ENCODE measurements at regions not wholly inside any gene's neighbourhood (a gene's known extent, or its start where the extent isn't known, plus 50 kb on each side); places are given as distances from the start of the nearest gene placed in this dataset.

DNA sequence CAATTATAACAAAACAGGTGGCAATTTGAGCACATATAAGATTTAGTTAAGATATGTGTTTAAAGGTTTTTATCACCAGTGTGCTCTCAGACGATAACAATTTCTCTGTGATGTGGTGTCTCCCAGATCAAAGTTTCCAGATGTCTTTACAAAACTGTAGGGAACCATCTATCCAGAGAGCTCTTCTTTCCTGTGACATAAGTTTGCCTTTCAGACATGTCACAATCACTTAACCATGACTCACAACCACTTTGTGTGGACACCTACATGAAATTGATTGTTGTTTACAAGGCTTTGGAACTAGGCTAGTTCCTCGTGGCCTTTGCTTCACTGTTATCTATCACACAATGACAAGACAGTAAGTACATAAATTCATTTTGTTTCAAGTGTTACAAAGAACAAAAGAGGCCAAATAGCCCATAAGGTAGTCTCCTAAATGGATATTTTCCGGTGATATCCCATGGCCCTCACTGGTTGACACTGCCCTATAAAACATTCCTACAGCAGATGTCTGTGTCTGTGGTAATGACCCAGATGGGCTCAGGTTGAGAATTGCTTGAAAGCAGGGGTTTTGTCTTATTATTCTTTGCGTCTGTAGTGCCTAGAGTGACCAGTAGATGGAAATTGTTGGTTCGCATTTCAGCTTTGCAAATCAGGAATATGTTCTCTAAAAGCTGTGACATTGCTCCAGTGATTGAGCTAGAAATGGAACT lies 297.8 kb upstream of the FAM241A start:
- H3K4me2 ChIP-seq, result no peak overlapping the region

DNA sequence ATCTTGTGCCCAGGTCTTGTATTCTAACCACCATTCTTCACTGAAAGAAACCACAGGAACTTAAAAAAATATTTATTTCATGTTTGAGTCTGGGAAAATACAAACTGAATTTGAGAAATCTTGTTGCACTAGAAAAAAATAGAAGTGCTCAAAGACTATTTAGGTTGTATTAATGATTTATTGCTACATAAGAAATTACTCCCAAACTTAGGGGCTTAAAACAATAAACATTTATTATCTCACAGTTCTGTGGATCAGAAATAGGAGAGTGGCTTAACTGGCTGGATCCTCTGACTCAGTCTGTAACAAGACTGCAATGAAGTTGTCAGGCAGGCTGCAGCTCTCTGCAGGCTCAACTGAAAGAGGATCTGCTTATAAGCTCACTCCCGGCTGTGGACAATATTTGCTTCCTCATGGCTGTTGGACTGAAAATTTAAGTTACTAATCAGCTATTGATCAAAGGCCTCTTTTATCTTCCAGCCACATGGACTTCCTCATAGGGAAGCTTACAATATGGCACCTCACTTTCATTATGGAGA lies 295.4 kb upstream of the FAM241A start:
- TF ChIP-seq KDM5A (IDR thresholded peaks at IDR 0.05) (no peak), EHF (CRISPR knock-in tag; IDR thresholded peaks at IDR 0.05) (no peak), RFX5 (IDR thresholded peaks at IDR 0.05) (no peak), RAD21 (conservative IDR thresholded peaks at IDR 0.05 in 1 of 2, IDR thresholded peaks at IDR 0.05 in 1 of 2) (no peak), ZC3H11A (IDR thresholded peaks at IDR 0.05) (no peak)
- TF ChIP-seq, protein P1, sequence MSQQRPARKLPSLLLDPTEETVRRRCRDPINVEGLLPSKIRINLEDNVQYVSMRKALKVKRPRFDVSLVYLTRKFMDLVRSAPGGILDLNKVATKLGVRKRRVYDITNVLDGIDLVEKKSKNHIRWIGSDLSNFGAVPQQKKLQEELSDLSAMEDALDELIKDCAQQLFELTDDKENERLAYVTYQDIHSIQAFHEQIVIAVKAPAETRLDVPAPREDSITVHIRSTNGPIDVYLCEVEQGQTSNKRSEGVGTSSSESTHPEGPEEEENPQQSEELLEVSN (IDR thresholded peaks at IDR 0.05; ENCODE audit: borderline replicate concordance, low read depth), result no peak
- TF ChIP-seq, protein P2, sequence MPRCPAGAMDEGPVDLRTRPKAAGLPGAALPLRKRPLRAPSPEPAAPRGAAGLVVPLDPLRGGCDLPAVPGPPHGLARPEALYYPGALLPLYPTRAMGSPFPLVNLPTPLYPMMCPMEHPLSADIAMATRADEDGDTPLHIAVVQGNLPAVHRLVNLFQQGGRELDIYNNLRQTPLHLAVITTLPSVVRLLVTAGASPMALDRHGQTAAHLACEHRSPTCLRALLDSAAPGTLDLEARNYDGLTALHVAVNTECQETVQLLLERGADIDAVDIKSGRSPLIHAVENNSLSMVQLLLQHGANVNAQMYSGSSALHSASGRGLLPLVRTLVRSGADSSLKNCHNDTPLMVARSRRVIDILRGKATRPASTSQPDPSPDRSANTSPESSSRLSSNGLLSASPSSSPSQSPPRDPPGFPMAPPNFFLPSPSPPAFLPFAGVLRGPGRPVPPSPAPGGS (IDR thresholded peaks at IDR 0.05), result no peak
- no peak overlapping the region for H3K27ac ChIP-seq
- H3K4me1 ChIP-seq, result no peaks in the 10 kb centered on the region
- WGBS (ENCODE audit: missing lambda C conversion rate), result 13% methylated on average over 1 of the region's 1 CpG
- CTCF ChIA-PET, result no interaction called here
- FAIRE-seq (no peak), ATAC-seq (no peak), DNase-seq (ENCODE audit: low read depth in 1 of 2, low spot score in 1 of 2) (no peak)
- H3K4me3 ChIP-seq, result no peak overlapping the region
- POLR2A ChIA-PET, result no interaction called here
- H3K4me2 ChIP-seq, result no peak overlapping the region
- no peaks in the 10 kb centered on the region for H3K9me3 ChIP-seq

More for the DNA sequence above, 297.8 kb upstream of the FAM241A start:
- H3K4me3 ChIP-seq, result no peak overlapping the region
- no peak for DNase-seq (ENCODE audit: low read depth in 1 of 2, low spot score in 1 of 2)
- ChIA-PET POLR2A (no interaction called here), CTCF (no interaction called here)
- H3K9me3 ChIP-seq, result no peaks in the 10 kb centered on the region
- ATAC-seq, result peak; percentile 47 to 66; a peak in 2 of 6 replicates
- no peak for FAIRE-seq
- no peaks in the 10 kb centered on the region for H3K4me1 ChIP-seq
- TF ChIP-seq FOXS1 (CRISPR knock-in tag; IDR thresholded peaks at IDR 0.05) (no peak), CBX8 (IDR thresholded peaks at IDR 0.05) (no peak), POLR2A (IDR thresholded peaks at IDR 0.05; ENCODE audit: low read length) (no peak), HOXB13 (CRISPR knock-in tag; IDR thresholded peaks at IDR 0.05; ENCODE audit: low read depth) (no peak), MAFK (IDR thresholded peaks at IDR 0.05; ENCODE audit: partially characterized antibody) (no peak), EHF (CRISPR knock-in tag; IDR thresholded peaks at IDR 0.05) (no peak), HOXB5 (CRISPR knock-in tag; IDR thresholded peaks at IDR 0.05) (no peak), MAZ (IDR thresholded peaks at IDR 0.05; ENCODE audit: borderline replicate concordance, low read depth, low read length) (no peak), SREBF2 (IDR thresholded peaks at IDR 0.05) (no peak), ZSCAN20 (CRISPR knock-in tag; IDR thresholded peaks at IDR 0.05) (no peak), HOXA7 (CRISPR knock-in tag; IDR thresholded peaks at IDR 0.05) (no peak), CEBPB (IDR thresholded peaks at IDR 0.05) (no peak)
- TF ChIP-seq, protein P3, sequence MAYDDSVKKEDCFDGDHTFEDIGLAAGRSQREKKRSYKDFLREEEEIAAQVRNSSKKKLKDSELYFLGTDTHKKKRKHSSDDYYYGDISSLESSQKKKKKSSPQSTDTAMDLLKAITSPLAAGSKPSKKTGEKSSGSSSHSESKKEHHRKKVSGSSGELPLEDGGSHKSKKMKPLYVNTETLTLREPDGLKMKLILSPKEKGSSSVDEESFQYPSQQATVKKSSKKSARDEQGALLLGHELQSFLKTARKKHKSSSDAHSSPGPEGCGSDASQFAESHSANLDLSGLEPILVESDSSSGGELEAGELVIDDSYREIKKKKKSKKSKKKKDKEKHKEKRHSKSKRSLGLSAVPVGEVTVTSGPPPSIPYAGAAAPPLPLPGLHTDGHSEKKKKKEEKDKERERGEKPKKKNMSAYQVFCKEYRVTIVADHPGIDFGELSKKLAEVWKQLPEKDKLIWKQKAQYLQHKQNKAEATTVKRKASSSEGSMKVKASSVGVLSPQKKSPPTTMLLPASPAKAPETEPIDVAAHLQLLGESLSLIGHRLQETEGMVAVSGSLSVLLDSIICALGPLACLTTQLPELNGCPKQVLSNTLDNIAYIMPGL (CRISPR knock-in tag; IDR thresholded peaks at IDR 0.05; ENCODE audit: borderline replicate concordance), result no peak
- TF ChIP-seq, protein P4, sequence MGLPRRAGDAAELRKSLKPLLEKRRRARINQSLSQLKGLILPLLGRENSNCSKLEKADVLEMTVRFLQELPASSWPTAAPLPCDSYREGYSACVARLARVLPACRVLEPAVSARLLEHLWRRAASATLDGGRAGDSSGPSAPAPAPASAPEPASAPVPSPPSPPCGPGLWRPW (IDR thresholded peaks at IDR 0.05), result no peak
- TF ChIP-seq, protein P5, sequence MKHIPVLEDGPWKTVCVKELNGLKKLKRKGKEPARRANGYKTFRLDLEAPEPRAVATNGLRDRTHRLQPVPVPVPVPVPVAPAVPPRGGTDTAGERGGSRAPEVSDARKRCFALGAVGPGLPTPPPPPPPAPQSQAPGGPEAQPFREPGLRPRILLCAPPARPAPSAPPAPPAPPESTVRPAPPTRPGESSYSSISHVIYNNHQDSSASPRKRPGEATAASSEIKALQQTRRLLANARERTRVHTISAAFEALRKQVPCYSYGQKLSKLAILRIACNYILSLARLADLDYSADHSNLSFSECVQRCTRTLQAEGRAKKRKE (CRISPR knock-in tag; IDR thresholded peaks at IDR 0.05; ENCODE audit: low read depth), result no peak
- TF ChIP-seq, protein P2 (IDR thresholded peaks at IDR 0.05), result no peak
- TF ChIP-seq, protein P6, sequence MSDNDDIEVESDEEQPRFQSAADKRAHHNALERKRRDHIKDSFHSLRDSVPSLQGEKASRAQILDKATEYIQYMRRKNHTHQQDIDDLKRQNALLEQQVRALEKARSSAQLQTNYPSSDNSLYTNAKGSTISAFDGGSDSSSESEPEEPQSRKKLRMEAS (IDR thresholded peaks at IDR 0.05), result no peak
- H3K27ac ChIP-seq, result no peak overlapping the region
- WGBS (ENCODE audit: missing lambda C conversion rate), result 47% methylated on average over 5 of the region's 5 CpGs
